Liver (tissue), 8 donors: ENCODE measurements at regions not wholly inside any gene's neighbourhood (a gene's known extent, or its start where the extent isn't known, plus 50 kb on each side); places are given as distances from the start of the nearest gene placed in this dataset.

Source experiments
- DNase-seq: peaks from one replicate; pipeline ENCODE4 v3.0.0-alpha.2; 2017; ENCODE audit warnings: low spot score
- H3K27ac ChIP-seq, 2 donors: one replicate each; pipeline ENCODE4 v1.7.0; 2013; ENCODE audit warnings: inconsistent platforms in 2 of 2, low read length in 2 of 2, control low read depth in 1 of 2, low read depth in 1 of 2, mild to moderate bottlenecking in 1 of 2
- H3K27me3 ChIP-seq, 4 donors: one replicate each; pipeline versions ENCODE4 v1.6.1 to v1.7.0; 2013; ENCODE audit warnings: low read length in 3 of 4, inconsistent platforms in 1 of 4, mild to moderate bottlenecking in 1 of 4, moderate library complexity in 1 of 4; ENCODE audit not compliant: control insufficient read depth in 4 of 4, insufficient read depth in 4 of 4
- H3K36me3 ChIP-seq, 4 donors: one replicate each; pipeline versions ENCODE4 v1.6.1 to v1.7.0; 2013; ENCODE audit warnings: low read length in 3 of 4, mild to moderate bottlenecking in 3 of 4, low read depth in 1 of 4, moderate library complexity in 1 of 4; ENCODE audit not compliant: control insufficient read depth in 4 of 4, insufficient read depth in 3 of 4
- H3K4me1 ChIP-seq, 4 donors: one replicate each; pipeline versions ENCODE4 v1.6.1 to v1.7.0; 2013; ENCODE audit warnings: low read length in 3 of 4, mild to moderate bottlenecking in 3 of 4, moderate library complexity in 1 of 4; ENCODE audit not compliant: control insufficient read depth in 4 of 4, insufficient read depth in 4 of 4
- H3K4me3 ChIP-seq, 3 donors: one replicate each; pipeline versions ENCODE4 v1.6.1 to v1.7.0; 2013; ENCODE audit warnings: low read length in 3 of 3, control low read depth in 1 of 3, low read depth in 1 of 3, mild to moderate bottlenecking in 1 of 3
- H3K9ac ChIP-seq, 2 donors: one replicate each; pipeline ENCODE4 v1.7.0; 2013; ENCODE audit warnings: low read length in 2 of 2, mild to moderate bottlenecking in 2 of 2, moderate library complexity in 2 of 2, control low read depth in 1 of 2, low read depth in 1 of 2
- H3K9me3 ChIP-seq, 4 donors: one replicate each; pipeline versions ENCODE4 v1.6.1 to v1.7.0; 2013; ENCODE audit warnings: low read length in 3 of 4; ENCODE audit not compliant: control insufficient read depth in 4 of 4
- ATF3 ChIP-seq: IDR thresholded peaks from 2 replicates; pipeline ENCODE4 v1.6.1; 2016; ENCODE audit warnings: antibody characterized with exemption
- CTCF ChIP-seq: fragments of 150-350 bp; IDR thresholded peaks from 2 replicates; pipeline ENCODE4 v1.5.1; 2017; ENCODE audit warnings: improper control_type of control experiment, low read depth, low read length; ENCODE audit not compliant: missing input control
- EGR1 ChIP-seq, 2 donors: IDR thresholded peaks; 2 replicates each; pipeline ENCODE4 v1.6.1; 2016 to 2018; ENCODE audit warnings: antibody characterized with exemption in 2 of 2, low read depth in 2 of 2
- FOXA1 ChIP-seq: IDR thresholded peaks from 2 replicates; pipeline ENCODE4 v1.6.1; 2016; ENCODE audit warnings: antibody characterized with exemption
- FOXA2 ChIP-seq: IDR thresholded peaks from 2 replicates; pipeline ENCODE4 v1.6.1; 2016; ENCODE audit warnings: antibody characterized with exemption
- GABPA ChIP-seq, 2 donors: IDR thresholded peaks in 1 of 2; conservative IDR thresholded peaks in 1 of 2; 2 replicates each; pipeline ENCODE4 v1.6.1; 2016; ENCODE audit warnings: antibody characterized with exemption in 2 of 2, mild to moderate bottlenecking in 1 of 2, moderate library complexity in 1 of 2
- HNF4A ChIP-seq, 2 donors: conservative IDR thresholded peaks; 2 replicates each; pipeline ENCODE4 v1.6.1; 2016; ENCODE audit warnings: antibody characterized with exemption in 2 of 2, mild to moderate bottlenecking in 2 of 2
- HNF4G ChIP-seq: IDR thresholded peaks from 2 replicates; pipeline ENCODE4 v1.6.1; 2016; ENCODE audit warnings: antibody characterized with exemption
- JUND ChIP-seq, 2 donors: IDR thresholded peaks; 2 replicates each; pipeline ENCODE4 v1.6.1; 2016; ENCODE audit warnings: antibody characterized with exemption in 2 of 2
- MAX ChIP-seq: IDR thresholded peaks from 2 replicates; pipeline ENCODE4 v1.6.1; 2016; ENCODE audit warnings: antibody characterized with exemption
- NR2F2 ChIP-seq: IDR thresholded peaks from 2 replicates; pipeline ENCODE4 v1.6.1; 2016; ENCODE audit warnings: antibody characterized with exemption
- RAD21 ChIP-seq, 2 donors: IDR thresholded peaks; 2 replicates each; pipeline ENCODE4 v1.6.1; 2016; ENCODE audit warnings: antibody characterized with exemption in 2 of 2, mild to moderate bottlenecking in 2 of 2
- REST ChIP-seq: IDR thresholded peaks from 2 replicates; pipeline ENCODE4 v1.6.1; 2016; ENCODE audit warnings: antibody characterized with exemption, mild to moderate bottlenecking
- SP1 ChIP-seq: IDR thresholded peaks from 2 replicates; pipeline ENCODE4 v1.6.1; 2018; ENCODE audit warnings: antibody characterized with exemption, mild to moderate bottlenecking
- TAF1 ChIP-seq: conservative IDR thresholded peaks from 2 replicates; pipeline ENCODE4 v1.6.1; 2016; ENCODE audit warnings: antibody characterized with exemption, mild to moderate bottlenecking
- YY1 ChIP-seq: IDR thresholded peaks from 2 replicates; pipeline ENCODE4 v1.6.1; 2016; ENCODE audit warnings: antibody characterized with exemption, mild to moderate bottlenecking
- ZBTB33 ChIP-seq: IDR thresholded peaks from 2 replicates; pipeline ENCODE4 v1.6.1; 2016; ENCODE audit warnings: antibody characterized with exemption
- WGBS: extraction: QIAGEN DNeasy Blood & Tissue Kit; methylation state at CpG from one replicate; pipeline ENCODE4 v1.1.7; 2013; 5-methylcytosine and 5-hydroxymethylcytosine counted together
- donor health status: healthy.
- donor health status: healthy.
- donor health status: healthy.
- donor health status: healthy.
- donor health status: healthy.

- 77% methylated on average over 13 of the region's 13 CpGs for whole genome bisulfite sequencing
- Histone ChIP-seq H3K27me3 (no peaks in the 10 kb centered on the region), H3K36me3 (no peaks in the 10 kb centered on the region), H3K27ac (peak overlapping the region; percentile 76 to 84), H3K4me1 (peaks cover 13 to 53% (median 41%) of the 10 kb centered on the region in 4 donors), H3K4me3 (no peak overlapping the region), H3K9ac (no peak overlapping the region), H3K9me3 (no peaks in the 10 kb centered on the region)
- no peak for TF ChIP-seq FOXA1
- TF ChIP-seq SP1, result no peak
- TF ChIP-seq REST, result no peak
- TF ChIP-seq HNF4A (conservative IDR thresholded peaks at IDR 0.05), result no peak
- TF ChIP-seq MAX, result no peak
- TF ChIP-seq GABPA (IDR thresholded peaks at IDR 0.05 in 1 of 2, conservative IDR thresholded peaks at IDR 0.05 in 1 of 2), result no peak
- TF ChIP-seq FOXA2, result no peak
- TF ChIP-seq EGR1 (IDR thresholded peaks at IDR 0.05; ENCODE audit: low read depth in 2 of 2), result no peak
- no peak for TF ChIP-seq NR2F2
- peak; percentile 17 for DNase-seq
Measured at GRCh38 chr3:194249323-194250097, 101.6 kb downstream of the CPN2 start.

GRCh38 chr3:194250098-194251002, 100.8 kb downstream of the CPN2 start:
- Histone ChIP-seq H3K4me3 (peak overlapping the region; percentile 15 to 53 (median 35)), H3K9ac (peak overlapping the region in 1 of 2 donors; percentile 69)
- DNase-seq, result no peak
- TF ChIP-seq REST (peak; percentile 23), RAD21 (IDR thresholded peaks at IDR 0.05) (peak; percentile 39 to 50), FOXA1 (no peak), YY1 (peak; percentile 54), ZBTB33 (peak; percentile 50), ATF3 (no peak), JUND (IDR thresholded peaks at IDR 0.05) (peak in 1 of 2 donors; percentile 66), HNF4A (conservative IDR thresholded peaks at IDR 0.05) (peak; percentile 94 to 95), NR2F2 (peak; percentile 51), SP1 (peak; percentile 88), MAX (peak; percentile 74), EGR1 (IDR thresholded peaks at IDR 0.05; ENCODE audit: low read depth in 2 of 2) (peak in 1 of 2 donors; percentile 50), CTCF (no peak), HNF4G (peak; percentile 86), TAF1 (no peak)

More at GRCh38 chr3:194250098-194251002, 100.8 kb downstream of the CPN2 start:
- Histone ChIP-seq H3K36me3 (no peaks in the 10 kb centered on the region), H3K27me3 (no peaks in the 10 kb centered on the region), H3K4me1 (peaks cover 13 to 51% (median 41%) of the 10 kb centered on the region in 4 donors), H3K27ac (peak overlapping the region; percentile 76 to 84), H3K9me3 (no peaks in the 10 kb centered on the region)
- 17% methylated on average over 20 of the region's 20 CpGs for WGBS
